K562 (cell line): ENCODE measurements at regions not wholly inside any gene's neighbourhood (a gene's known extent, or its start where the extent isn't known, plus 50 kb on each side); places are given as distances from the start of the nearest gene placed in this dataset.
A peak's percentile ranks its signal among the peaks of the same experiment; 100 is the strongest.

Source experiments
- ATAC-seq: fragments of 200-7000 bp; cut with Tn5 transposase; 3 replicates; pipeline ENCODE4 v1.9.1; 2020; ENCODE audit warnings: moderate library complexity
- BruUV-seq: library from RNA; stranded (reverse); fragments of 400-500 nt; replicated peaks from 2 replicates; lab custom pipeline; 2021; lab: Mats Ljungman, UMichigan
- CTCF ChIA-PET: fragments of 300-600 bp; formaldehyde crosslinking; extraction: SDS; loops from one replicate; lab custom pipeline; 2021; ENCODE audit warnings: low intra/inter-chr PET ratio; lab: Yijun Ruan, JAX
- POLR2A ChIA-PET: fragments of 300-600, 350-650 bp; sonication (Branson Sonifier 250); formaldehyde crosslinking; extraction: SDS; loops from one replicate; lab custom pipeline; 2021; ENCODE audit warnings: antibody characterized with exemption, inconsistent platforms; lab: Yijun Ruan, JAX
- DNase-seq, 4 experiments: peaks; one replicate each; pipeline versions ENCODE4 v3.0.0 to v3.0.0-alpha.2; 2011 to 2018; ENCODE audit warnings: low spot score in 3 of 4, mixed read lengths in 3 of 4; ENCODE audit errors: extremely low read depth in 1 of 4
- FAIRE-seq: peaks from 2 replicates; lab custom pipeline; 2011; peaks lifted over from hg19 to GRCh38; lab: Jason Lieb, UNC
- H2AFZ ChIP-seq: 2 replicates; pipeline ENCODE4 v1.6.0; 2011; ENCODE audit warnings: low read depth, low read length, control low read depth, inconsistent platforms
- H3K27ac ChIP-seq: fragments of 200-600 bp; 3 replicates; pipeline ENCODE4 v1.8.0; 2011; ENCODE audit warnings: low read depth, mild to moderate bottlenecking, control low read depth, inconsistent platforms, low read length, moderate library complexity, mixed read lengths; ENCODE audit errors: extremely low read depth
- H3K27me3 ChIP-seq, 2 experiments: fragments of 300-600 bp in 1 of 2; 2 replicates in 1 of 2; 3 replicates in 1 of 2; pipeline versions ENCODE4 v1.6.0 to v1.8.0; 2011; ENCODE audit warnings: inconsistent platforms in 2 of 2, low read length in 2 of 2, mild to moderate bottlenecking in 1 of 2, mixed read lengths in 1 of 2, moderate library complexity in 1 of 2; ENCODE audit not compliant: control insufficient read depth in 2 of 2, insufficient read depth in 2 of 2
- H3K36me3 ChIP-seq: fragments of 300-600 bp; 3 replicates; pipeline ENCODE4 v1.8.0; 2011; ENCODE audit warnings: mild to moderate bottlenecking, low read length, inconsistent platforms; ENCODE audit not compliant: control insufficient read depth, insufficient read depth
- H3K4me1 ChIP-seq, 2 experiments: fragments of 200-600 bp in 1 of 2; replicated peaks in 1 of 2; 2 replicates in 1 of 2; 3 replicates in 1 of 2; pipeline versions ENCODE4 v1.5.1 to v1.8.0; 2011; ENCODE audit warnings: inconsistent platforms in 2 of 2, low read length in 2 of 2, mild to moderate bottlenecking in 1 of 2, mixed read lengths in 1 of 2, moderate library complexity in 1 of 2; ENCODE audit not compliant: control insufficient read depth in 2 of 2, insufficient read depth in 2 of 2
- H3K4me2 ChIP-seq: 2 replicates; pipeline ENCODE4 v1.6.1; 2011; ENCODE audit warnings: low read length, control low read depth, inconsistent platforms, mixed read lengths; ENCODE audit not compliant: insufficient read depth
- H3K4me3 ChIP-seq: fragments of 200-600 bp; sonication (generic), shearing (Covaris generic); 2 replicates; pipeline ENCODE4 v1.5.1; 2016; ENCODE audit warnings: control low read depth, inconsistent platforms
- H3K79me2 ChIP-seq: fragments of 200-600 bp; 3 replicates; pipeline ENCODE4 v1.8.0; 2011; ENCODE audit warnings: low read length, inconsistent platforms; ENCODE audit not compliant: control insufficient read depth, insufficient read depth
- H3K9ac ChIP-seq, 2 experiments: 2 replicates each; pipeline versions ENCODE4 v1.6.0 to v1.6.1; 2011; ENCODE audit warnings: low read depth in 2 of 2, low read length in 2 of 2, control low read depth in 1 of 2, inconsistent platforms in 1 of 2, mild to moderate bottlenecking in 1 of 2, mixed read lengths in 1 of 2; ENCODE audit not compliant: insufficient read depth in 1 of 2
- H3K9me1 ChIP-seq: one replicate; pipeline ENCODE4 v1.6.0; 2011; ENCODE audit warnings: inconsistent platforms, mild to moderate bottlenecking, low read length, moderate library complexity; ENCODE audit not compliant: control insufficient read depth, insufficient read depth
- H3K9me3 ChIP-seq: replicated peaks from 2 replicates; pipeline ENCODE4 v1.5.1; 2011; ENCODE audit warnings: low read depth, low read length, inconsistent platforms; ENCODE audit not compliant: control insufficient read depth, insufficient read depth
- H4K20me1 ChIP-seq: replicated peaks from 2 replicates; pipeline ENCODE4 v1.6.1; 2011; ENCODE audit warnings: low read length, inconsistent platforms, mixed read lengths; ENCODE audit not compliant: control insufficient read depth, insufficient read depth
- KAT2B ChIP-seq: IDR thresholded peaks from one replicate; pipeline ENCODE4 v1.6.1; 2012; ENCODE audit warnings: low read depth, mild to moderate bottlenecking, control low read depth, inconsistent platforms, low read length, moderate library complexity
- MCM5 ChIP-seq: fragments of 450-650 bp; IDR thresholded peaks from 2 replicates; pipeline ENCODE4 v1.6.1; 2016; ENCODE audit warnings: low read depth
- MTA3 ChIP-seq: fragments of 450-650 bp; formaldehyde crosslinking; IDR thresholded peaks from 2 replicates; pipeline ENCODE4 v1.6.1; 2017; ENCODE audit warnings: mild to moderate bottlenecking, borderline replicate concordance
- NCOA4 ChIP-seq: fragments of 450-650 bp; IDR thresholded peaks from 2 replicates; pipeline ENCODE4 v1.6.1; 2018; ENCODE audit warnings: mild to moderate bottlenecking; ENCODE audit not compliant: partially characterized antibody
- RAD21 ChIP-seq, 2 experiments: fragments of 250-450 bp in 1 of 2; fragments of 450-650 bp in 1 of 2; sonication (Bioruptor Pico) in 1 of 2; formaldehyde crosslinking in 1 of 2; IDR thresholded peaks in 1 of 2; conservative IDR thresholded peaks in 1 of 2; 2 replicates each; pipeline versions ENCODE4 v1.4.0 to v1.8.0; 2020 to 2022; ENCODE audit warnings: mild to moderate bottlenecking in 2 of 2, moderate library complexity in 1 of 2
- SP2 ChIP-seq: IDR thresholded peaks from 2 replicates; pipeline ENCODE4 v1.6.1; 2011; ENCODE audit warnings: mild to moderate bottlenecking, low read depth, low read length, moderate library complexity; ENCODE audit not compliant: poor library complexity, severe bottlenecking; ENCODE audit errors: extremely low read depth
- SRSF1 ChIP-seq: fragments of 200-400 bp; formaldehyde crosslinking; IDR thresholded peaks from 2 replicates; pipeline ENCODE4 v1.6.1; 2017; ENCODE audit warnings: mild to moderate bottlenecking, low read depth, low read length, moderate library complexity
- SRSF3 ChIP-seq: fragments of 200-400 bp; formaldehyde crosslinking; IDR thresholded peaks from 2 replicates; pipeline ENCODE4 v1.6.1; 2016; ENCODE audit warnings: mild to moderate bottlenecking, low read length, moderate library complexity; ENCODE audit not compliant: insufficient read depth
- SRSF9 ChIP-seq: fragments of 200-400 bp; formaldehyde crosslinking; IDR thresholded peaks from 2 replicates; pipeline ENCODE4 v1.6.1; 2017; ENCODE audit warnings: low read depth, low read length, borderline replicate concordance
- ZNF121 ChIP-seq: sonication (generic); formaldehyde crosslinking; conservative IDR thresholded peaks from 2 replicates; pipeline ENCODE4 v1.8.0; 2022; ENCODE audit warnings: missing genetic modification reagents
- ZNF584 ChIP-seq: fragments of 200-800 bp; sonication (Bioruptor generic); IDR thresholded peaks from 2 replicates; pipeline ENCODE4 v1.6.1; 2016; ENCODE audit warnings: low read depth, mild to moderate bottlenecking, missing genetic modification characterization, missing compliant biosample characterization
- in situ Hi-C: fragments of 300-500 bp; cut with MboI; formaldehyde crosslinking; loops from 4 replicates; pipeline ENCODE4 v1.15.0; 2018; ENCODE audit warnings: inconsistent platforms, mixed read lengths
- intact Hi-C: fragments of 100-400 bp; cut with micrococcal nuclease; formaldehyde crosslinking; loops from 2 replicates; pipeline ENCODE4 v1.14.2; 2022
- TF ChIP-seq, protein P1 (sequence below), 3 experiments: IDR thresholded peaks in 2 of 3; conservative IDR thresholded peaks in 1 of 3; 2 replicates each; pipeline ENCODE4 v1.5.1; 2011 to 2012; ENCODE audit warnings: low read length in 3 of 3, mild to moderate bottlenecking in 3 of 3, control low read depth in 2 of 3, improper control_type of control experiment in 1 of 3, inconsistent platforms in 1 of 3, low read depth in 1 of 3, mixed read lengths in 1 of 3, moderate library complexity in 1 of 3; ENCODE audit not compliant: insufficient read depth in 2 of 3
- TF ChIP-seq, protein P2 (sequence below), 2 experiments: fragments of 250-450 bp in 1 of 2; fragments of 450-650 bp in 1 of 2; sonication (Bioruptor Pico) in 1 of 2; IDR thresholded peaks; 2 replicates each; pipeline versions ENCODE4 v1.6.1 to v1.8.0; 2016 to 2021; ENCODE audit warnings: mild to moderate bottlenecking in 2 of 2, moderate library complexity in 2 of 2, missing compliant biosample characterization in 1 of 2, missing genetic modification characterization in 1 of 2
- TF ChIP-seq, protein P3 (sequence below): fragments of 250-450 bp; sonication (Bioruptor Pico); IDR thresholded peaks from 2 replicates; pipeline ENCODE4 v1.5.0; 2021; ENCODE audit warnings: mild to moderate bottlenecking, borderline replicate concordance

DNA sequence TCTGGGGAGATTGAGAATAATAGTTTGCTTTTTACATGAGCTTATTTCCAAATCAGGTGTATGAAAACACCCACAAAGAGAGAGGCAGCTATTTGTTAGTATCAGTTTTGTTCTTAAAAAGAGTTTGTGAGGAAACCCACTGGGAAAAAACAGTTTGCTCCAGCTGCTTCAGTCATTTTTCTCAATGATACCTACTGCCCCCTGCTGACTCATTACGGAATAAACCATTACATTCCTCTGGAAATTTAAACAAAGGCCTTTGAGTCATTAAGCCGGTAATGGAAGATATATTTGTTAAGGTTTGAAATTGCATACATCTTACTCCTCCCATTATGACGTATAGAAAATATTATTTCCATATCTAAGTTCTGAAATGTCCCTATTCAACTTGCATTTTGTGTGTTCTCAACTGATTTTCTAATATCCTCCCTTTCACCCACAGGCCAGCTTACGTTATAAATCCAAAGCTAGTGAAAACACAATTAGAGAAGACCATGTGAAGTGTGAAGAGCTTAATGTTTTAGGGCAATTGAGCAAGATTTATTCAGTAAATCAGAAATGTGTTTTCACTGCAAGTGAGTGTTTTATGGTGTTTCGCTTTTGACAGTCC is 761.6 kb downstream of the DSC3 start (continued):
- TF ChIP-seq, protein P1, sequence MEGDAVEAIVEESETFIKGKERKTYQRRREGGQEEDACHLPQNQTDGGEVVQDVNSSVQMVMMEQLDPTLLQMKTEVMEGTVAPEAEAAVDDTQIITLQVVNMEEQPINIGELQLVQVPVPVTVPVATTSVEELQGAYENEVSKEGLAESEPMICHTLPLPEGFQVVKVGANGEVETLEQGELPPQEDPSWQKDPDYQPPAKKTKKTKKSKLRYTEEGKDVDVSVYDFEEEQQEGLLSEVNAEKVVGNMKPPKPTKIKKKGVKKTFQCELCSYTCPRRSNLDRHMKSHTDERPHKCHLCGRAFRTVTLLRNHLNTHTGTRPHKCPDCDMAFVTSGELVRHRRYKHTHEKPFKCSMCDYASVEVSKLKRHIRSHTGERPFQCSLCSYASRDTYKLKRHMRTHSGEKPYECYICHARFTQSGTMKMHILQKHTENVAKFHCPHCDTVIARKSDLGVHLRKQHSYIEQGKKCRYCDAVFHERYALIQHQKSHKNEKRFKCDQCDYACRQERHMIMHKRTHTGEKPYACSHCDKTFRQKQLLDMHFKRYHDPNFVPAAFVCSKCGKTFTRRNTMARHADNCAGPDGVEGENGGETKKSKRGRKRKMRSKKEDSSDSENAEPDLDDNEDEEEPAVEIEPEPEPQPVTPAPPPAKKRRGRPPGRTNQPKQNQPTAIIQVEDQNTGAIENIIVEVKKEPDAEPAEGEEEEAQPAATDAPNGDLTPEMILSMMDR (IDR thresholded peaks at IDR 0.05 in 2 of 3, conservative IDR thresholded peaks at IDR 0.05 in 1 of 3; ENCODE audit: insufficient read depth in 2 of 3, low read depth in 1 of 3, low read length in 3 of 3) = peak in 2 of 3 experiments; percentile 52 to 63; a peak in 4 of 6 replicates
- TF ChIP-seq, all 486 proteins: peak for 3

DNA sequence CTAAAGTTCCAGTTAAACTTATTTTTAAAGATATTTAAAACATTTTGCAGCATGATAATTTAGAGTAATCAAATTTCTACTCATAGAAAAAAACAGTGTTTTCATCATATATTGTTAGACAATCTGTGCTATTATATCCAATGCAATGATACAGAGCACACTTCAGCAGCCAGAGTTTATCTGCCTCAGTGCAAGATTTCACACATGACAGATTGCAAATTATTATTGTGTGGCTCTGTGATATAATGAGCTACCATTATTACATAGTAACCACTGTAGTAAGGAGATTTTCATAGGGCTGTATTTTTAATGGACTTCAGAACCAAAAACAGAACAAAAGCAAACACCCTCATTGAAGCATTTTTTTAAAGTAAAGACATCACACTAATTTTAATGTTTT is 762.4 kb downstream of the DSC3 start:
- ATAC-seq = no peak
- TF ChIP-seq, protein P2, sequence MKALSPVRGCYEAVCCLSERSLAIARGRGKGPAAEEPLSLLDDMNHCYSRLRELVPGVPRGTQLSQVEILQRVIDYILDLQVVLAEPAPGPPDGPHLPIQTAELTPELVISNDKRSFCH (CRISPR knock-in tag; IDR thresholded peaks at IDR 0.05) = no peak
- TF ChIP-seq, protein P2 (tag; IDR thresholded peaks at IDR 0.05) = no peak
- TF ChIP-seq SRSF9 (no peak), RAD21 (CRISPR knock-in tag; conservative IDR thresholded peaks at IDR 0.05 in 1 of 2, IDR thresholded peaks at IDR 0.05 in 1 of 2) (no peak), MTA3 (no peak), MCM5 (no peak), SP2 (no peak), SRSF3 (no peak), KAT2B (no peak), NCOA4 (no peak), ZNF584 (CRISPR knock-in tag) (no peak), ZNF121 (CRISPR knock-in tag) (no peak), SRSF1 (no peak)
- TF ChIP-seq, protein P3, sequence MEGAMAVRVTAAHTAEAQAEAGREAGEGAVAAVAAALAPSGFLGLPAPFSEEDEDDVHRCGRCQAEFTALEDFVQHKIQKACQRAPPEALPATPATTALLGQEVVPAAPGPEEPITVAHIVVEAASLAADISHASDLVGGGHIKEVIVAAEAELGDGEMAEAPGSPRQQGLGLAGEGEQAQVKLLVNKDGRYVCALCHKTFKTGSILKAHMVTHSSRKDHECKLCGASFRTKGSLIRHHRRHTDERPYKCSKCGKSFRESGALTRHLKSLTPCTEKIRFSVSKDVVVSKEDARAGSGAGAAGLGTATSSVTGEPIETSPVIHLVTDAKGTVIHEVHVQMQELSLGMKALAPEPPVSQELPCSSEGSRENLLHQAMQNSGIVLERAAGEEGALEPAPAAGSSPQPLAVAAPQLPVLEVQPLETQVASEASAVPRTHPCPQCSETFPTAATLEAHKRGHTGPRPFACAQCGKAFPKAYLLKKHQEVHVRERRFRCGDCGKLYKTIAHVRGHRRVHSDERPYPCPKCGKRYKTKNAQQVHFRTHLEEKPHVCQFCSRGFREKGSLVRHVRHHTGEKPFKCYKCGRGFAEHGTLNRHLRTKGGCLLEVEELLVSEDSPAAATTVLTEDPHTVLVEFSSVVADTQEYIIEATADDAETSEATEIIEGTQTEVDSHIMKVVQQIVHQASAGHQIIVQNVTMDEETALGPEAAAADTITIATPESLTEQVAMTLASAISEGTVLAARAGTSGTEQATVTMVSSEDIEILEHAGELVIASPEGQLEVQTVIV (CRISPR knock-in tag) = no peak
- TF ChIP-seq, all 486 proteins: peak for 0
- Histone ChIP-seq H3K4me2 (no peak overlapping the region), H3K79me2 (no peaks in the 10 kb centered on the region), H2AFZ (no peak overlapping the region), H3K9me1 (no peaks in the 10 kb centered on the region), H3K27me3 (no peaks in the 10 kb centered on the region), H3K27ac (no peak overlapping the region), H4K20me1 (no peaks in the 10 kb centered on the region), H3K36me3 (no peaks in the 10 kb centered on the region), H3K9ac (no peak overlapping the region), H3K9me3 (no peaks in the 10 kb centered on the region), H3K4me1 (no peaks in the 10 kb centered on the region), H3K4me3 (no peak overlapping the region)
- BruUV-seq = no TSS peak
- POLR2A ChIA-PET = interaction anchor here (0.6 kb wide), 2 partner anchors 48 to 51 kb away, joined by 3 read pairs; no protein-coding TSS in a partner anchor
- CTCF ChIA-PET = interaction anchor here (0.7 kb wide), 1 partner anchor 1284 kb away, joined by 5 read pairs; no protein-coding TSS in a partner anchor
- in situ Hi-C loops = no loop called here
- FAIRE-seq (no peak), DNase-seq (no peak)
- intact Hi-C loops = loop anchor here (5.0 kb wide), 1 partner anchor 607 kb away; no protein-coding TSS in a partner anchor
